HuH-7 (cell line): ENCODE measurements at regions not wholly inside any gene's neighbourhood (a gene's known extent, or its start where the extent isn't known, plus 50 kb on each side); places are given as distances from the start of the nearest gene placed in this dataset.

Experiments used
- DNase-seq: peaks from one replicate; pipeline ENCODE4 v3.0.0; 2011; ENCODE audit warnings: low spot score

GRCh38 chr20:23231561-23232218 is 118.9 kb upstream of the NXT1 start:
- no peak for DNase-seq

GRCh38 chr20:23230766-23231385 is 119.7 kb upstream of the NXT1 start:
- DNase-seq, result no peak

GRCh38 chr20:23229989-23230388 is 120.6 kb upstream of the NXT1 start:
- no peak for DNase-seq

GRCh38 chr20:23228912-23229311 is 121.7 kb upstream of the NXT1 start:
- no peak for DNase-seq

- DNase-seq, result no peak
Measured at GRCh38 chr20:23227976-23228375, 122.6 kb upstream of the NXT1 start.

- DNase-seq, result no peak
Measured at GRCh38 chr20:23227274-23227673, 123.3 kb upstream of the NXT1 start.

- no peak for DNase-seq
Measured at GRCh38 chr20:23226612-23227265, 123.9 kb upstream of the NXT1 start.

GRCh38 chr20:23225407-23226060 is 125.1 kb upstream of the NXT1 start:
- no peak for DNase-seq

GRCh38 chr20:23224806-23225205 is 125.8 kb upstream of the NXT1 start:
- no peak for DNase-seq

- DNase-seq, result no peak
Measured at GRCh38 chr20:23223908-23224580, 126.5 kb upstream of the NXT1 start.

- no peak for DNase-seq
Measured at GRCh38 chr20:23222531-23223200, 127.9 kb upstream of the NXT1 start.

- DNase-seq, result no peak
Measured at GRCh38 chr20:23217023-23217422, 130.9 kb upstream of the CD93 start.

- no peak for DNase-seq
Measured at GRCh38 chr20:23215344-23215995, 129.3 kb upstream of the CD93 start.

- DNase-seq, result no peak
Measured at GRCh38 chr20:23214903-23215302, 128.8 kb upstream of the CD93 start.

- no peak for DNase-seq
Measured at GRCh38 chr20:23212464-23212995, 126.4 kb upstream of the CD93 start.

- no peak for DNase-seq
Measured at GRCh38 chr20:23212011-23212410, 125.9 kb upstream of the CD93 start.

- DNase-seq, result no peak
Measured at GRCh38 chr20:23211164-23211563, 125.0 kb upstream of the CD93 start.

GRCh38 chr20:23207826-23208540 is 121.9 kb upstream of the CD93 start:
- DNase-seq, result no peak

- DNase-seq, result no peak
Measured at GRCh38 chr20:23206995-23207394, 120.9 kb upstream of the CD93 start.

GRCh38 chr20:23206061-23206460 is 119.9 kb upstream of the CD93 start:
- DNase-seq, result no peak
